ENCODE measurements at regions not wholly inside any gene's neighbourhood (a gene's known extent, or its start where the extent isn't known, plus 50 kb on each side); places are given as distances from the start of the nearest gene placed in this dataset.

DNA sequence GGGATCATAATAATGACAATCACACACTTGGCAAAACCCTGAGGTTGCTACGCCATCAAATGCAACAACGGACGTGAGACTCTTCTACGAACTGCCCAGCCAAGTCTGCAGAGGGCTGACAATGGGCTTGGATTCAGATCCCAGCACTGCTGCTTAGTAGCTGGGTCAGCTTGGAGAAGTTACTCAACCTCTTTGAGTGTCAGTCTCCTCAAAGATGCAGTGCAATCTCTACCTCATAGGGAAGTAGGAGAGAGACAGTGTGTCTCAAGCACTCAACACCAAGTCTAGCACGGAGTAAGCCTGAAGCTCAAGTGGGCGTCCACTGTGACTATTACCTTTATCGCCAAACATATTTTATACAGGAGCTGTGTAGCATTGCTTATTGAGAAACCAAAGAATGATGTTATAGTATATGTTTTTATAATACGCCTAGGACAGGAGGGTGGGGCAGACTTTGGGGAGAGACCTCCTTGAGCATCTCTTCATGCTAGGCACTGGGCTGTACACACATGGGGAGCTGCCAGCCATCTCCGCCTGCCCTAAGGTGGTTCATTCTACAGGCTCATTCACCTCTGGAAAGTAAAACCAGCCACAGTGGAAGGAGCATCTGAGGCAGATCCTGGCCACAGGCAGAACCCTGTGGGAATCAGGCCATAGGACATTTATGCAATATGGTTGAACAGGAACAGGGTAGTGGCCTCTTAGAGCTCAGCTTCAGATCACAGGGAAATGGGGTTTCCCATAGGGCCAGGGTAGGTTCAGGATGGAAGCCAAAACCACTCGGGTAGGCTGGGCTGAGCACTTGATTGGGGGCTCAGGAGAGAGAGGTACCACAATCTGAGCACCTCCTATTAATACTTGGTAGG lies 160.2 kb downstream of the MRPL14 start:
- Mint-ChIP-seq H3K4me1 (no peaks in the 10 kb centered on the region), H3K4me3 (no peak overlapping the region), H3K27me3 (peaks cover 5% of the 10 kb centered on the region), H3K9me3 (no peaks in the 10 kb centered on the region), H3K27ac (no peak overlapping the region), H3K36me3 (no peaks in the 10 kb centered on the region)

DNA sequence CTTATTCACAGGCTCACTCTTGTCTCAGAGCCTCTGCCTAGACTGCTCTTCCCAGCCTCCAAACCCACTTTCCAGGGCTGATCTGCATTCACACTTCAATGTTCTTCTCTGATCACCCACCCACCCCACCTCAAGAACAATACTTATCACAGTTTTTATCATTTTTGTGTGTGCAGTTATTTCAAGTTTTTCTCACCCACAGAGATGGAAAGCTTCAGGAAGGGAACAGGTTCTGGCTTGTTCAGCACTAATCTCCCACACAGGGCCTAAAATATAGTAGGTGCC lies 160.9 kb downstream of the MRPL14 start:
- peaks cover 5% of the 10 kb centered on the region for H3K27me3 Mint-ChIP-seq
- no peak overlapping the region for H3K27ac Mint-ChIP-seq
- no peaks in the 10 kb centered on the region for H3K36me3 Mint-ChIP-seq
- H3K9me3 Mint-ChIP-seq = no peaks in the 10 kb centered on the region
- H3K4me1 Mint-ChIP-seq = no peaks in the 10 kb centered on the region
- H3K4me3 Mint-ChIP-seq = no peak overlapping the region

DNA sequence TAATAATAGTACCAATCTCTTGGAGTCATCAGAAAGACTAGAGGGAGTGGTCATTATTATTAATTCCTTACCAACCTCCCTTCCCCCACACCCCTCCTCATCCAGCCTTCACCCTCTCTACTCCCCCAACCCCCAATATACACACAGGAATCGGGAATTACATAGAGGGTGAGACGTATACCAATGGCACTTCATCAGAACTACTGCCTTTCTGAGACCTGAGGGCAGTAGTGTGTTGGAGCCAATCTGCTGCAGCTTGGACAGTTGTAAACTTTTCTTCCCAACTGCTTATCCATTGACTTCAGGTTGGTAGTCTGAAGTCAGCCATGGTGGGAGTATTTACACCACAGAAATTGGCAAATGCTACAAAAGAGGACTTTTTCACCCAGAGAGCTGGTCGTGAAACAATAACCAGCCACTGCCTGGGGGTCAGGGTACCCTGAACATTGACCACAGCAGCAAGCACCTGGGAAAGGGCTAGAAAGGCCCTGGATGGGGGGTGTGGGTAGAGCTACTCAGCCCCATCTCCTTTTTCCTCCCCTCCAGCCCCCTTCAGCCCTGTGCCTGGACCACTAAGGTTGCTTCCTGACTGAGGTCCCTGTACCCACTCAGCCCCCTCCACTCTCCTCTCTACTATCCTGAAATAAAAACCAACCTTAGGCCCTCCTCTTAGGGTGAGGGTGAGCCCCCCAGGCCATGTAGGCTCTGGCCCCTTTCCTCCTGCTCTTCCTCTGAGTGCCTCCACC lies 161.5 kb downstream of the MRPL14 start:
- Mint-ChIP-seq H3K27me3 (peaks cover 5% of the 10 kb centered on the region), H3K4me1 (no peaks in the 10 kb centered on the region), H3K36me3 (no peaks in the 10 kb centered on the region), H3K4me3 (no peak overlapping the region), H3K9me3 (no peaks in the 10 kb centered on the region), H3K27ac (no peak overlapping the region)

DNA sequence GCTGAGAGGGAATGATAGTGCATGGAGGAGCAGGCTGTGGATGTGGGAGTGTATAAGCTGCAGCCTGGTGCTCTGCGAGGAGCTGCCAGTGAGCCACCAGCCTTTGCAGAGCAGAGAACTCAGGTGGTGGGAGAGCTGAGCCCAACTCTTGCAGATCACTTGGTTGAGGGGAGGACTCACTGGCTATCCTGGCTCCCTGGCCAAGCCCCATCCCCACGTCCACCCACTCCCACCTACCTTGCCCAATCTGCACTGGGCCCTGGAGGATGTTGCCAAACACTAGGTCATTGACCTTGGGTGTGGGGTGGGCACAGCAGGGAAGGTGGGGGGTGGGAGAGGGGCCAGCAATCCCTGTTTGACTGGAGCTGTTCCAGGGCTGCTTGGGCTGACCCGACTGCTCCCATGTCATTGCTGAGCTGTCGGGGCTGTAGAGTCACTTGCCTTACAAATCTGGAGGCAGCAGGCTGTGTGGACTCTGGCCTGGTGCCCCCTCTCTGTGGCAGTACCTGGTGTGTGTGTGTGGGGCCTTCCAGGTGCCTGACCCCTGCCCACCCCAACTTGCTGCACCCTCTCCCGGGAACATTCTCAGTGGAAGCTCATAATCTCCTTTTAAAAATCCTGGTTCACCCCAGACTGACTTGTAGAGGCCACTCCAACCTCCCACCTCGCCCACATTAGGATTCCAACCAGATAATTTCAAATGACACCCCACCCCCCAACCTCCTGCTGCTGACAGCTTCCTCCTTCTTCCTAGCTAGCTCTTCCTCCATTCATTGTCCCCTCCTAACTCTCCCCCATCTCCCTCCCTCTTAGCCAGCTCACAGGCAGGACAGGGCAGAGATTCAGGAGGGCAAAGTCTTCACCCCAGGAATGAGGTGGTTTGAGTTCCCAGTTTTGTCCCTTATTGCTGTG lies 162.3 kb downstream of the MRPL14 start:
- no peaks in the 10 kb centered on the region for H3K36me3 Mint-ChIP-seq
- no peaks in the 10 kb centered on the region for H3K9me3 Mint-ChIP-seq
- no peak overlapping the region for H3K4me3 Mint-ChIP-seq
- H3K27me3 Mint-ChIP-seq = peaks cover 6% of the 10 kb centered on the region
- no peak overlapping the region for H3K27ac Mint-ChIP-seq
- no peaks in the 10 kb centered on the region for H3K4me1 Mint-ChIP-seq

DNA sequence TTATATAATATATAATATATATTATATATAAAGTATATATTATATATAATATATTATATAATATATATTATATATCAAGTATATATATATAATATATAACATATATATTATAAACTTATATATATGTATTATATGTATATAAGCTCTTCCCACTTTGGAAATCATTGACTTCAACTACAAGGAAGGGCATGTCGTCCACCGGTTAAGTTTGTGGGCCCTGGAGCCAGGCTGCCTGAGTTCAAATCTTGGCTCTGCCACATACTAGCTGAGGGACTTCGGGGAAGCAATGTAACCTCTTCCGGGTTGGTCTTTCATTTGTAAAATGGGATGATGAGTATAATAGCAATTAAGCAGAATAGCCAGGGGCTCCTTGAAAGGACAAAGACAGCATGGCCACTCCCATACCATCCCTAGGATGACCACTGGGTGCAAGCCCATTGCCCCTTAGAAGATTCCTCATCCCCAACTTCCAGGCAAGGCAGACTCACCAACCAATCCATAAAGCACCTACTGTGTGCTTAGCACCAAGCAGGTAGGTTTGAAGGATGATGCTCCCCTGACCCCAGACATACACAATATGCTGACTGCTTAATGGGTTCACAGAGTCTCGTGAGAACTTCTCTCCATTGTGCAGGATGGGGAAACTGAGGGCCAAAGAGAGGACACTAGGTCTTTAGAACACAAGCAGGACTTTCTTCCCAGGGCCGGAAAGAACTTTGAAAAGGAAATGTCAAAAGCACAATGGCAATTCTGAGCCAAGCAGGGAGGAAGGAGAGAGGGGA lies 163.2 kb downstream of the MRPL14 start:
- Mint-ChIP-seq H3K4me1 (no peaks in the 10 kb centered on the region), H3K36me3 (no peaks in the 10 kb centered on the region), H3K4me3 (no peak overlapping the region), H3K27ac (no peak overlapping the region), H3K27me3 (peaks cover 8% of the 10 kb centered on the region), H3K9me3 (no peaks in the 10 kb centered on the region)

DNA sequence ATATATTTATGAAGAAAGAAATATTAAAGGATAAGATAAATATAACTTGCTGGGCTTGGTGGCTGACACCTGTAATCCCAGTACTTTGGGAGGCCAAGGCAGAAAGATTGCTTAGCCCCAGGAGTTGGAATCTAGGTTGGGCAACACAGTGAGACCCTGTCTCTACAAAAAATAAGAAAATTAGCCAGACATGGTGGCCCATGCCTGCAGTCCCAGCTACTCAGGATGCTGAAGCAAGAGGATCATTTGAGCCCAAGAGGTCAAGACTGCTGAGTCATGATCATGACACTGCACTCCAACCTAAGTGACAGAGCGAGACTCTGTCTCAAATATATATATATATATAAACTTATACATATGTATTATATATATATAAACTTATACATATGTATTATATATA lies 164.0 kb downstream of the MRPL14 start:
- H3K27ac Mint-ChIP-seq = no peak overlapping the region
- peaks cover 10% of the 10 kb centered on the region for H3K27me3 Mint-ChIP-seq
- H3K4me3 Mint-ChIP-seq = no peak overlapping the region
- H3K4me1 Mint-ChIP-seq = no peaks in the 10 kb centered on the region
- H3K9me3 Mint-ChIP-seq = no peaks in the 10 kb centered on the region
- H3K36me3 Mint-ChIP-seq = no peaks in the 10 kb centered on the region

DNA sequence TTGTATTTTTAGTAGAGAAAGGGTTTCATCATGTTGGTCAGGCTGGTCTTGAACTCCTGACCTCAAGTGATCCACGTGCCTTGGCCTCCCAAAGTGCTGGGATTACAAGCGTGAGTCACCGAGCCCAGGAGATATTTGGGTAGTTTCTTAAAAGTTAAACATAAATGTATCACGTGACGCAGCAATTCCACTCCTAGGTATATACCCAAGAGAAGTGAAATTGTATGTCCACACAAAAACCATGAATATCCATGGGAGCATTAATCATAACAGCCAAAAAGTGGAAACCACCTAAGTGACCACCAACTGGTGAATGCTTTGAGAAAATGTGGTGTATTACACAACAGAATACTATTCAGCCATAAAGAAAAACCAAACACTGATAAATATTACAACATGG lies 164.8 kb downstream of the MRPL14 start:
- Mint-ChIP-seq H3K4me1 (no peaks in the 10 kb centered on the region), H3K27ac (no peak overlapping the region), H3K27me3 (peaks cover 15% of the 10 kb centered on the region), H3K4me3 (no peak overlapping the region), H3K9me3 (no peaks in the 10 kb centered on the region), H3K36me3 (no peaks in the 10 kb centered on the region)

DNA sequence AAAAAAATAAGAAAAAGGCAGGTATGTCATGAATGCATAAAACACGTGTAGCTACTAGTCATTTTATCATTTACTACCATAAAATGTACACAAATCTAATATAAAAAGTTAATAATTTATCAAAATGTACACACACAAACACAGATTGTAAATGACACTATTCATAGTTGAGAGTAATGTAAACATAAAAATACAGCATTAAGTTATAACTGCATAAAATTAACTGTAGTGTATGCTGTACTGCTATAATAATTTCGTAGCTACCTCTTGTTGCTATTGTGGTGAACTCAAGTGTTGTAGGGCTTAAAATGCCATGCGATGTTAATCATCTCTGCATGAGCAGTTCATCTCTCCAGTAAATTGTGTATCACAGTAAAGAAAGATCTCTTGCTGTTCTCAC lies 170.0 kb downstream of the MRPL14 start:
- Mint-ChIP-seq H3K36me3 (peaks cover 4% of the 10 kb centered on the region), H3K27me3 (peaks cover 17% of the 10 kb centered on the region), H3K9me3 (no peaks in the 10 kb centered on the region), H3K4me1 (no peaks in the 10 kb centered on the region), H3K27ac (no peak overlapping the region), H3K4me3 (no peak overlapping the region)

DNA sequence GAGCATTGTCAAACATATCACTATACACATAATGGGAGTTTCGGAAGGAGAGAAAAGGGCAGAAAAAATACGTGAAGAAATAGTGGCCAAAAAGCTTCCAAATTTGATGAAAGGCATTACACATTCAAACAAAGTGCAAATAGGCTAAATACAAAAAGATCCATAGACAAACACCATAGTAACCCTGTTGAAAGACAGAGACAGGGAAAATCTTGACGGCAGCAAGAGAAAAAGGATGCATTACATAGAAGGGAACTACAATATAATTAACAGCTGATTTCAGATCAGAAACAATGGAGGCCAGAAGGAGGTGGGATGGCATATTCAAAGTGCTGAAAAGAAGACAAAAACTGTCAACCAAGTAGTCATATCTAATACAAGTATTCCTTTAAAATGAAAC lies 170.8 kb downstream of the MRPL14 start:
- Mint-ChIP-seq H3K27me3 (peaks cover 17% of the 10 kb centered on the region), H3K36me3 (peaks cover 4% of the 10 kb centered on the region), H3K4me3 (no peak overlapping the region), H3K9me3 (no peaks in the 10 kb centered on the region), H3K4me1 (no peaks in the 10 kb centered on the region), H3K27ac (no peak overlapping the region)

DNA sequence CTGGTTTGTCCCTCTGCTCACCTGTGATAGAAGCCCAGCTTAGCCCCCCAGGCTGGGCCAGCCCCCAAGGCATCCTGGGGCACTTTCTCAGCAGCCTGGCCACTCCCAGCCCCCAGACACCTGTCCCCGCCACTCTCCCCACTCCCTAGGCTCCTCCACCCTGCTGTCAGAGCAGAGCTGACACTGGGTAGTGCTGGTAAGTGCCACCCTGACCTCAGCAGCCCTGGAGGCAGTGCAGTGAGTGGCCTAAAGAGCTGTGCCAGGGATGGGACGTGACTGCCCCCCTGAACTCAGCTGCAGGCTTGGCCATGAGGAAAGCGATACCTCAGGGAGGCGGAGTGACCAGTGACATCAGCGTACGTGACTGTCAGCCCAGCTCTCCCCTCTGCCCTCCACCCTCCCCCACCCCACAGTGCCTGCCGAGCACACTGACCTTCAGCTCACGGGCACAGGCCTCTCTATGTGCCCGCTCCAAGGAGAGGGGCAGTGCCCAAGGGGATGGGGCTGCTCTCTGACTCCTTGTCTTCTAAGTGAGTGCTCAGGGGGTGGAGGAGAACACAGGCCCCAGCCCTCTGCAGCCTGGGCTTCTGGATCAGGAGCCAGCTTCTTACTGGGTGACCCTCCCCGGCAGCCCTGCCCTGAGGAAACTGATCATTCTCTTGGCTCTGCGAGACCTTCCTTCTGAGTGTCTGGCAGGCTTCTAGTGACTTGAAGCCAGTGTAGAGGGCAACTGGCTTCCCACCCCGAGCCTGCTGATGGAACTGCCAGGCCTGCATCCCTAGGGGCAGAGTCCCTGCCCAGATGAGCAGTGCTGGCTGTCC lies 172.7 kb downstream of the MRPL14 start:
- H3K27ac Mint-ChIP-seq = no peak overlapping the region
- H3K27me3 Mint-ChIP-seq = peaks cover 16% of the 10 kb centered on the region
- no peak overlapping the region for H3K4me3 Mint-ChIP-seq
- no peaks in the 10 kb centered on the region for H3K9me3 Mint-ChIP-seq
- peaks cover 4% of the 10 kb centered on the region for H3K36me3 Mint-ChIP-seq
- H3K4me1 Mint-ChIP-seq = no peaks in the 10 kb centered on the region

DNA sequence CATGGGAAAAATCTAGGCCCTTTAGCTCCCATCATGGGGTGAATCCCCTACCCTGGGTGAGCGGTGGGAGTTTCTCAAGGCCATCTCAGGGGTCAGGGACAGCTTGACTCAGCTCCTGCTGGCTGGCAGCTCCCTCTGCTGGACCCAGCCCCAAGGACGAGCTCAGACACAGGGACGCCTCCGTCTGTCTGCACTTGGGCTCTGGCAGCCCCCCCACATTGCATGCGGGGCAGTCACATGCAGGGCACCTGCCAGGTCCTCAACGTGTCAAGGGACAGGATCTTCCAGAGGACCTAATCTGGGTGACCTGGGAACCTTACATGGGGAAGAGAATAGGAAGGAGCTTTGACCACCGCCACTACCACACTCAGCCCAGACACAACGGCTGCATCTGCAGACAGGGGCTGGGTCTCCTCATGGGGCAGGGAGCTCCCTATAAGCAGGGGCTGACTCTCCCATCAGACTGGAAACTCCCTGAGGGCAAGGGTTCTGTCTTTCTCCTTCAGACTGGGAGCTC lies 173.4 kb downstream of the MRPL14 start:
- no peaks in the 10 kb centered on the region for H3K9me3 Mint-ChIP-seq
- H3K4me3 Mint-ChIP-seq = no peak overlapping the region
- peaks cover 13% of the 10 kb centered on the region for H3K27me3 Mint-ChIP-seq

DNA sequence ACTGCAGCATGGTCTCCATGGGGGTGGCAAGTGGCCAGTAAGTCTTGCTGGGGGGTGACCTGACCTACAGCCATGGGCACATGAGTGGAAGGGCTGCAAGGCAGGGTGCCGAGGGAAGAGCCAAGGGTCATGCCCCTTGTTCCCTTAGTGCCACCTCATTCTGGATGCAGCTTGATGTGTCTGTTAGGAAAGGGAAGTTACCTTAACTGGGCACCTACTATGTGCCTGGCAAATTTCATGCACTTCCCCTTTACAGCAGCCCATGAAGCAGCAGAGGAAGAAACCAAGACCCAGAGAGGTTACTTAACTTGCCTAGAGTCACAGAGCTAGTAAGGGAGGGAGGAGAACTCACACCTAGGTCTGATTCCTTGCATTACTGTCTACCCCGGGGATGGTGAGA lies 174.0 kb downstream of the MRPL14 start:
- Mint-ChIP-seq H3K4me1 (no peaks in the 10 kb centered on the region), H3K27ac (no peak overlapping the region), H3K4me3 (no peak overlapping the region), H3K36me3 (peaks cover 4% of the 10 kb centered on the region), H3K9me3 (no peaks in the 10 kb centered on the region), H3K27me3 (peaks cover 11% of the 10 kb centered on the region)

More for the DNA sequence above, 173.4 kb downstream of the MRPL14 start:
- no peak overlapping the region for H3K27ac Mint-ChIP-seq
- H3K4me1 Mint-ChIP-seq = no peaks in the 10 kb centered on the region
- peaks cover 4% of the 10 kb centered on the region for H3K36me3 Mint-ChIP-seq

DNA sequence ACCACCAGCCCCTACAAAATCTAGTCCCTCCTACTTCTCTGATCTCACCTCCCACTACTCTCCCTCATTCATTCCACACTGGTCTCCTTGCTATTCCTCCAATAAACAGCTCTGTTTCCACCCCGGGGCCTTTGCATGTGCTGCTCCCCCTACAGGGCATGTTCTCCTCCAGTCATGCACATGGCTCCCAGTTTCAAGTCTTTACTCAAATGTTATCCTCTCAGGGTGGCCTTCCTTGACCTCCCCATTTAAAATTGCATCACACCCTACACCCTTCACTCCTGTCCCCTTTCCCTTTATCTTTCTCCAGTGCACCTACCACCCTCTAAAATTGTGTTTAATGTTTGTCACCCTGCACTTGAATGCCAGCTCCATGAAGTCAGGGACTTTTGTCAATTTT lies 174.5 kb downstream of the MRPL14 start:
- Mint-ChIP-seq H3K4me3 (no peak overlapping the region), H3K9me3 (no peaks in the 10 kb centered on the region), H3K27ac (no peak overlapping the region), H3K36me3 (peaks cover 4% of the 10 kb centered on the region), H3K4me1 (no peaks in the 10 kb centered on the region), H3K27me3 (peaks cover 10% of the 10 kb centered on the region)

Data from activated naive CD4-positive, alpha-beta T cell treated with anti-CD3 and anti-CD28 coated beads, Interleukin-2, amount 50 U/mL, for 24 hours (primary cell).